Progenitor cell of endocrine pancreas (in vitro differentiated cells): ENCODE measurements at regions not wholly inside any gene's neighbourhood (a gene's known extent, or its start where the extent isn't known, plus 50 kb on each side); places are given as distances from the start of the nearest gene placed in this dataset.

Experiments
- DNase-seq: peaks from one replicate; pipeline ENCODE4 v3.0.0; 2021; ENCODE audit warnings: low spot score; ENCODE audit not compliant: unreplicated experiment
- H3K27ac Mint-ChIP-seq: 2 replicates; pipeline ENCODE4 v1.8.0; 2021; ENCODE audit warnings: mild to moderate bottlenecking, moderate library complexity, mixed read lengths
- H3K27me3 Mint-ChIP-seq: 2 replicates; pipeline ENCODE4 v1.8.0; 2021; ENCODE audit warnings: mixed read lengths
- H3K36me3 Mint-ChIP-seq: 2 replicates; pipeline ENCODE4 v1.8.0; 2022; ENCODE audit warnings: mixed read lengths; ENCODE audit not compliant: insufficient read depth
- H3K4me1 Mint-ChIP-seq: 2 replicates; pipeline ENCODE4 v1.8.0; 2021; ENCODE audit warnings: low read depth, mixed read lengths
- H3K4me3 Mint-ChIP-seq: 2 replicates; pipeline ENCODE4 v1.8.0; 2021; ENCODE audit warnings: low read depth, mild to moderate bottlenecking, moderate library complexity, mixed read lengths
- H3K9me3 Mint-ChIP-seq: 2 replicates; pipeline ENCODE4 v1.8.0; 2021; ENCODE audit warnings: low read depth, mixed read lengths
- CTCF ChIP-seq: fragments of 200-600 bp; sonication (generic); IDR thresholded peaks from one replicate; pipeline ENCODE4 v1.5.0; 2021; ENCODE audit warnings: antibody characterized with exemption, mild to moderate bottlenecking; ENCODE audit not compliant: unreplicated experiment

GRCh38 chr1:55507578-55507931 is 292.4 kb upstream of the USP24 start:
- peaks cover 22% of the 10 kb centered on the region for H3K27me3 Mint-ChIP-seq
- TF ChIP-seq CTCF: no peak
- H3K9me3 Mint-ChIP-seq: no peaks in the 10 kb centered on the region
- no peaks in the 10 kb centered on the region for H3K36me3 Mint-ChIP-seq
- H3K27ac Mint-ChIP-seq: no peak overlapping the region
- no peaks in the 10 kb centered on the region for H3K4me1 Mint-ChIP-seq
- no peak overlapping the region for H3K4me3 Mint-ChIP-seq
- no peak for DNase-seq

- no peaks in the 10 kb centered on the region for H3K9me3 Mint-ChIP-seq
- H3K4me3 Mint-ChIP-seq: no peak overlapping the region
- no peaks in the 10 kb centered on the region for H3K4me1 Mint-ChIP-seq
- H3K27me3 Mint-ChIP-seq: peaks cover 22% of the 10 kb centered on the region
- DNase-seq: no peak
- no peaks in the 10 kb centered on the region for H3K36me3 Mint-ChIP-seq
- no peak overlapping the region for H3K27ac Mint-ChIP-seq
- no peak for TF ChIP-seq CTCF
These were observed 291.8 kb upstream of the USP24 start for GRCh38 chr1:55506740-55507577.

GRCh38 chr1:55505326-55505725 is 290.2 kb upstream of the USP24 start:
- Mint-ChIP-seq H3K4me3 (no peak overlapping the region), H3K27ac (no peak overlapping the region), H3K4me1 (no peaks in the 10 kb centered on the region), H3K36me3 (no peaks in the 10 kb centered on the region), H3K9me3 (no peaks in the 10 kb centered on the region), H3K27me3 (peaks cover 22% of the 10 kb centered on the region)
- TF ChIP-seq CTCF: no peak
- DNase-seq: no peak

GRCh38 chr1:55504306-55504731 is 289.2 kb upstream of the USP24 start:
- no peak for DNase-seq
- peaks cover 20% of the 10 kb centered on the region for H3K27me3 Mint-ChIP-seq
- no peaks in the 10 kb centered on the region for H3K4me1 Mint-ChIP-seq
- H3K36me3 Mint-ChIP-seq: no peaks in the 10 kb centered on the region
- no peak overlapping the region for H3K4me3 Mint-ChIP-seq
- TF ChIP-seq CTCF: no peak
- H3K27ac Mint-ChIP-seq: no peak overlapping the region
- H3K9me3 Mint-ChIP-seq: no peaks in the 10 kb centered on the region

- DNase-seq: no peak
- Mint-ChIP-seq H3K4me1 (no peaks in the 10 kb centered on the region), H3K36me3 (no peaks in the 10 kb centered on the region), H3K27me3 (peaks cover 20% of the 10 kb centered on the region), H3K9me3 (no peaks in the 10 kb centered on the region), H3K27ac (no peak overlapping the region), H3K4me3 (no peak overlapping the region)
- TF ChIP-seq CTCF: no peak
These were observed 288.6 kb upstream of the USP24 start for GRCh38 chr1:55503663-55504305.
